GM23338 (cell line): ENCODE measurements at regions not wholly inside any gene's neighbourhood (a gene's known extent, or its start where the extent isn't known, plus 50 kb on each side); places are given as distances from the start of the nearest gene placed in this dataset.

Experiments
- ATAC-seq: fragments of 200-7000 bp; cut with Tn5 transposase; 3 replicates; pipeline ENCODE4 v1.9.1; 2020
- DNase-seq: peaks from one replicate; pipeline ENCODE4 v3.0.0-alpha.2; 2015; ENCODE audit warnings: low spot score
- H2AFZ ChIP-seq: fragments of 200-600 bp; sonication (generic); 2 replicates; pipeline ENCODE4 v1.8.0; 2016; ENCODE audit warnings: antibody characterized with exemption, mild to moderate bottlenecking, moderate library complexity
- H3F3A ChIP-seq: fragments of 200-600 bp; sonication (generic); replicated peaks from 2 replicates; pipeline ENCODE4 v1.8.0; 2017; ENCODE audit warnings: antibody characterized with exemption, mixed run types, low read depth
- H3K27ac ChIP-seq: fragments of 200-600 bp; sonication (generic); 2 replicates; pipeline ENCODE4 v1.6.1; 2016; ENCODE audit warnings: low read depth
- H3K27me3 ChIP-seq: fragments of 200-600 bp; sonication (generic); 2 replicates; pipeline ENCODE4 v1.8.0; 2016; ENCODE audit warnings: mild to moderate bottlenecking, mixed run types, moderate library complexity; ENCODE audit not compliant: insufficient read depth
- H3K36me3 ChIP-seq: fragments of 200-600 bp; sonication (generic); 2 replicates; pipeline ENCODE4 v1.8.0; 2016; ENCODE audit warnings: mild to moderate bottlenecking; ENCODE audit not compliant: insufficient read depth
- H3K4me1 ChIP-seq: fragments of 200-600 bp; sonication (generic); 2 replicates; pipeline ENCODE4 v1.8.0; 2016; ENCODE audit warnings: mild to moderate bottlenecking, moderate library complexity; ENCODE audit not compliant: insufficient read depth
- H3K4me2 ChIP-seq: fragments of 200-600 bp; sonication (generic); 2 replicates; pipeline ENCODE4 v1.7.1; 2017; ENCODE audit warnings: mixed run types
- H3K4me3 ChIP-seq: fragments of 200-600 bp; sonication (generic); 2 replicates; pipeline ENCODE4 v1.6.1; 2016; ENCODE audit warnings: mixed run types
- H3K79me2 ChIP-seq: fragments of 200-600 bp; sonication (generic); replicated peaks from 2 replicates; pipeline ENCODE4 v1.8.0; 2017; ENCODE audit warnings: mild to moderate bottlenecking; ENCODE audit not compliant: insufficient read depth
- H3K9me2 ChIP-seq: fragments of 200-600 bp; sonication (generic); 2 replicates; pipeline ENCODE4 v1.8.0; 2017; ENCODE audit not compliant: insufficient read depth
- H4K20me1 ChIP-seq: fragments of 200-600 bp; sonication (generic); replicated peaks from 2 replicates; pipeline ENCODE4 v1.8.0; 2017; ENCODE audit warnings: mild to moderate bottlenecking; ENCODE audit not compliant: insufficient read depth
- H3K27ac Mint-ChIP-seq: 2 replicates; pipeline ENCODE4 v1.8.0; 2020; ENCODE audit warnings: inconsistent platforms, mild to moderate bottlenecking, moderate library complexity, mixed read lengths
- H3K27me3 Mint-ChIP-seq: 3 replicates; pipeline ENCODE4 v1.8.0; 2022; ENCODE audit warnings: low read depth, mild to moderate bottlenecking, moderate library complexity, mixed read lengths, inconsistent platforms; ENCODE audit not compliant: insufficient read depth, poor library complexity
- H3K36me3 Mint-ChIP-seq: 3 replicates; pipeline ENCODE4 v1.8.0; 2021; ENCODE audit warnings: low read depth, mild to moderate bottlenecking, inconsistent platforms, moderate library complexity, mixed read lengths
- H3K4me1 Mint-ChIP-seq: 3 replicates; pipeline ENCODE4 v1.8.0; 2020; ENCODE audit warnings: mild to moderate bottlenecking, inconsistent platforms, mixed read lengths
- H3K4me3 Mint-ChIP-seq: 3 replicates; pipeline ENCODE4 v1.8.0; 2021; ENCODE audit warnings: moderate library complexity, mild to moderate bottlenecking, inconsistent platforms, mixed read lengths
- H3K9me3 Mint-ChIP-seq: 3 replicates; pipeline ENCODE4 v1.8.0; 2020; ENCODE audit warnings: moderate library complexity, mild to moderate bottlenecking, inconsistent platforms, mixed read lengths
- CREB1 ChIP-seq: fragments of 250-450 bp; sonication (Bioruptor Pico); IDR thresholded peaks from 2 replicates; pipeline ENCODE4 v1.5.0; 2020; ENCODE audit warnings: low read depth, mild to moderate bottlenecking, moderate library complexity
- CTCF ChIP-seq, 2 experiments: fragments of 200-600 bp in 1 of 2; sonication (generic) in 1 of 2; conservative IDR thresholded peaks; 2 replicates each; pipeline versions ENCODE4 v1.5.1 to v1.6.1; 2016 to 2017; ENCODE audit warnings: antibody characterized with exemption in 2 of 2, low read depth in 2 of 2, mild to moderate bottlenecking in 2 of 2, moderate library complexity in 1 of 2
- ETS1 ChIP-seq: IDR thresholded peaks from 2 replicates; pipeline ENCODE4 v1.6.1; 2016; ENCODE audit warnings: antibody characterized with exemption
- EZH2 ChIP-seq: fragments of 200-600 bp; sonication (generic); IDR thresholded peaks from one replicate; pipeline ENCODE4 v1.8.0; 2017; ENCODE audit warnings: antibody characterized with exemption, mild to moderate bottlenecking, low read depth; ENCODE audit not compliant: unreplicated experiment
- EZH2phosphoT487 ChIP-seq: fragments of 200-600 bp; sonication (generic); IDR thresholded peaks from one replicate; pipeline ENCODE4 v1.8.1; 2018; ENCODE audit warnings: antibody characterized with exemption; ENCODE audit not compliant: unreplicated experiment
- JUNB ChIP-seq: IDR thresholded peaks from one replicate; pipeline ENCODE4 v1.6.1; 2016; ENCODE audit warnings: antibody characterized with exemption; ENCODE audit not compliant: unreplicated experiment
- NANOG ChIP-seq: IDR thresholded peaks from 2 replicates; pipeline ENCODE4 v1.6.1; 2016; ENCODE audit warnings: antibody characterized with exemption, borderline replicate concordance
- POLR2AphosphoS5 ChIP-seq: IDR thresholded peaks from 2 replicates; pipeline ENCODE4 v1.6.1; 2016; ENCODE audit warnings: antibody characterized with exemption, low read depth
- REST ChIP-seq: IDR thresholded peaks from one replicate; pipeline ENCODE4 v1.6.1; 2018; ENCODE audit warnings: antibody characterized with exemption; ENCODE audit not compliant: unreplicated experiment
- STAT1 ChIP-seq: IDR thresholded peaks from one replicate; pipeline ENCODE4 v1.6.1; 2016; ENCODE audit warnings: antibody characterized with exemption; ENCODE audit not compliant: unreplicated experiment
- ZNF114 ChIP-seq: fragments of 250-450 bp; sonication (Bioruptor Pico); IDR thresholded peaks from 2 replicates; pipeline ENCODE4 v1.5.0; 2020; ENCODE audit warnings: mild to moderate bottlenecking, moderate library complexity
- ZNF331 ChIP-seq: fragments of 250-450 bp; sonication (Bioruptor Pico); IDR thresholded peaks from 2 replicates; pipeline ENCODE4 v1.5.0; 2020; ENCODE audit warnings: low read depth, mild to moderate bottlenecking, moderate library complexity
- ZNF462 ChIP-seq: fragments of 250-450 bp; sonication (Bioruptor Pico); IDR thresholded peaks from 2 replicates; pipeline ENCODE4 v1.5.0; 2020; ENCODE audit warnings: mild to moderate bottlenecking, moderate library complexity

GRCh38 chr5:160906090-160906489 is 54.1 kb upstream of the ATP10B start:
- Histone ChIP-seq H2AFZ (no peak overlapping the region), H3F3A (no peaks in the 10 kb centered on the region), H3K27me3 (no peaks in the 10 kb centered on the region), H3K27ac (no peak overlapping the region), H4K20me1 (no peaks in the 10 kb centered on the region), H3K4me1 (peaks cover 5% of the 10 kb centered on the region; the same call in 1 of the 2 replicates), H3K36me3 (no peaks in the 10 kb centered on the region), H3K4me2 (no peak overlapping the region), H3K79me2 (no peaks in the 10 kb centered on the region), H3K4me3 (no peak overlapping the region), H3K9me2 (no peaks in the 10 kb centered on the region)
- Mint-ChIP-seq H3K4me3 (no peak overlapping the region), H3K4me1 (peaks cover 14% of the 10 kb centered on the region), H3K36me3 (no peaks in the 10 kb centered on the region), H3K9me3 (no peaks in the 10 kb centered on the region), H3K27me3 (no peaks in the 10 kb centered on the region), H3K27ac (no peak overlapping the region)
- DNase-seq (no peak), ATAC-seq (no peak)
- no peak for TF ChIP-seq CREB1 (CRISPR knock-in tag)
- TF ChIP-seq ETS1: no peak
- TF ChIP-seq NANOG: no peak
- no peak for TF ChIP-seq EZH2
- no peak for TF ChIP-seq EZH2phosphoT487
- TF ChIP-seq ZNF462: no peak
- no peak for TF ChIP-seq ZNF114 (CRISPR knock-in tag)
- TF ChIP-seq POLR2AphosphoS5: no peak
- TF ChIP-seq CTCF (conservative IDR thresholded peaks at IDR 0.05; ENCODE audit: low read depth in 2 of 2): no peak
- no peak for TF ChIP-seq REST
- no peak for TF ChIP-seq ZNF331 (CRISPR knock-in tag)
- TF ChIP-seq JUNB: no peak
- no peak for TF ChIP-seq STAT1
